PC-3 (cell line): ENCODE measurements at regions not wholly inside any gene's neighbourhood (a gene's known extent, or its start where the extent isn't known, plus 50 kb on each side); places are given as distances from the start of the nearest gene placed in this dataset.

Experiments used
- ATAC-seq: fragments of 200-7000 bp; cut with Tn5 transposase; 2 replicates; pipeline ENCODE4 v1.9.1; 2020; ENCODE audit warnings: mild to moderate bottlenecking, moderate library complexity
- BruUV-seq: library from RNA; stranded (reverse); fragments of 400-500 nt; replicated peaks from 2 replicates; lab custom pipeline; 2021; lab: Mats Ljungman, UMichigan
- CTCF ChIA-PET: fragments of 300-600 bp; sonication (Branson Sonifier 250); formaldehyde crosslinking; loops from one replicate; lab custom pipeline; 2022; ENCODE audit warnings: antibody characterized with exemption; lab: Charles Lee
- POLR2A ChIA-PET: fragments of 300-600 bp; sonication (Branson Sonifier 250); formaldehyde crosslinking; loops from one replicate; lab custom pipeline; 2022; ENCODE audit warnings: antibody characterized with exemption; ENCODE audit not compliant: unreplicated experiment; lab: Charles Lee
- DNase-seq: peaks from one replicate; pipeline ENCODE4 v3.0.0-alpha.2; 2015
- H2AFZ ChIP-seq: fragments of 300-600 bp; sonication (generic); 2 replicates; pipeline ENCODE4 v1.6.0; 2016; ENCODE audit warnings: antibody characterized with exemption, low read length
- H3F3A ChIP-seq: fragments of 300-600 bp; sonication (generic); one replicate; pipeline ENCODE4 v1.6.0; 2017; ENCODE audit warnings: antibody characterized with exemption, low read length, control low read depth, mild to moderate bottlenecking; ENCODE audit not compliant: unreplicated experiment
- H3K27ac ChIP-seq: fragments of 300-600 bp; sonication (generic); 2 replicates; pipeline ENCODE4 v1.5.1; 2016; ENCODE audit warnings: mild to moderate bottlenecking, low read length
- H3K27me3 ChIP-seq: fragments of 300-600 bp; sonication (generic); 2 replicates; pipeline ENCODE4 v1.6.1; 2016; ENCODE audit warnings: low read length, mixed read lengths
- H3K36me3 ChIP-seq: fragments of 300-600 bp; sonication (generic); 2 replicates; pipeline ENCODE4 v1.6.1; 2016; ENCODE audit warnings: low read depth, mixed run types, low read length, mixed read lengths
- H3K4me1 ChIP-seq: fragments of 300-600 bp; sonication (generic); 2 replicates; pipeline ENCODE4 v1.5.1; 2016; ENCODE audit warnings: low read length; ENCODE audit not compliant: insufficient read depth
- H3K4me2 ChIP-seq: fragments of 300-600 bp; sonication (generic); 2 replicates; pipeline ENCODE4 v1.6.0; 2016; ENCODE audit warnings: low read length
- H3K4me3 ChIP-seq: fragments of 300-600 bp; sonication (generic); 2 replicates; pipeline ENCODE4 v1.5.1; 2016; ENCODE audit warnings: mild to moderate bottlenecking, low read length, mixed read lengths
- H3K79me2 ChIP-seq: fragments of 300-600 bp; sonication (generic); 2 replicates; pipeline ENCODE4 v1.6.1; 2017; ENCODE audit warnings: low read length, mixed read lengths
- H3K9ac ChIP-seq: fragments of 300-600 bp; sonication (generic); 2 replicates; pipeline ENCODE4 v1.6.0; 2016; ENCODE audit warnings: mild to moderate bottlenecking, low read length
- H3K9me2 ChIP-seq: fragments of 300-600 bp; sonication (generic); replicated peaks from 2 replicates; pipeline ENCODE4 v1.6.1; 2016; ENCODE audit warnings: mixed run types, low read length, mixed read lengths
- H3K9me3 ChIP-seq: fragments of 300-600 bp; sonication (generic); 2 replicates; pipeline ENCODE4 v1.6.1; 2016; ENCODE audit warnings: low read length, mixed read lengths
- H4K20me1 ChIP-seq: fragments of 300-600 bp; sonication (generic); 2 replicates; pipeline ENCODE4 v1.6.1; 2016; ENCODE audit warnings: low read length, mixed read lengths
- CTCF ChIP-seq: fragments of 300-600 bp; sonication (generic); conservative IDR thresholded peaks from 2 replicates; pipeline ENCODE4 v1.5.1; 2017; ENCODE audit warnings: antibody characterized with exemption, low read depth, mild to moderate bottlenecking, low read length
- EZH2 ChIP-seq: fragments of 300-600 bp; sonication (generic); IDR thresholded peaks from one replicate; pipeline ENCODE4 v1.6.1; 2017; ENCODE audit warnings: antibody characterized with exemption, mild to moderate bottlenecking, low read length; ENCODE audit not compliant: unreplicated experiment
- EZH2phosphoT487 ChIP-seq: fragments of 300-600 bp; sonication (generic); IDR thresholded peaks from 2 replicates; pipeline ENCODE4 v1.6.1; 2018; ENCODE audit warnings: mild to moderate bottlenecking, antibody characterized with exemption, low read length, borderline replicate concordance
- intact Hi-C: fragments of 100-400 bp; cut with micrococcal nuclease; formaldehyde crosslinking; loops from 2 replicates; pipeline ENCODE4 v1.9.0; 2023

GRCh38 chr19:31000913-31001312 is 348.3 kb downstream of the TSHZ3 start:
- TF ChIP-seq EZH2phosphoT487 (no peak), EZH2 (no peak), CTCF (no peak)

GRCh38 chr19:30999726-31000125 is 349.5 kb downstream of the TSHZ3 start:
- H3K4me2 ChIP-seq: no peak overlapping the region
- BruUV-seq: no TSS peak
- H3F3A ChIP-seq: no peaks in the 10 kb centered on the region
- intact Hi-C loops: no loop called here
- H3K9ac ChIP-seq: no peak overlapping the region
- CTCF ChIA-PET: no interaction called here
- no peaks in the 10 kb centered on the region for H3K9me2 ChIP-seq
- DNase-seq (no peak), ATAC-seq (no peak)
- no peaks in the 10 kb centered on the region for H3K27me3 ChIP-seq
- H4K20me1 ChIP-seq: no peaks in the 10 kb centered on the region
- H3K79me2 ChIP-seq: no peaks in the 10 kb centered on the region
- POLR2A ChIA-PET: no interaction called here
- no peaks in the 10 kb centered on the region for H3K9me3 ChIP-seq
- H2AFZ ChIP-seq: no peak overlapping the region
- no peaks in the 10 kb centered on the region for H3K36me3 ChIP-seq
- no peak overlapping the region for H3K27ac ChIP-seq
- no peak overlapping the region for H3K4me3 ChIP-seq
- TF ChIP-seq CTCF (no peak), EZH2phosphoT487 (no peak), EZH2 (no peak)
- no peaks in the 10 kb centered on the region for H3K4me1 ChIP-seq

More at GRCh38 chr19:31000913-31001312, 348.3 kb downstream of the TSHZ3 start:
- Histone ChIP-seq H3K4me3 (no peak overlapping the region), H2AFZ (no peak overlapping the region), H3K9ac (no peak overlapping the region), H3K27ac (no peak overlapping the region), H3K9me3 (no peaks in the 10 kb centered on the region), H3K9me2 (no peaks in the 10 kb centered on the region), H3K4me2 (no peak overlapping the region), H3F3A (no peaks in the 10 kb centered on the region), H4K20me1 (no peaks in the 10 kb centered on the region), H3K4me1 (no peaks in the 10 kb centered on the region), H3K79me2 (no peaks in the 10 kb centered on the region), H3K36me3 (no peaks in the 10 kb centered on the region), H3K27me3 (no peaks in the 10 kb centered on the region)
- no peak for ATAC-seq
- intact Hi-C loops: no loop called here
- POLR2A ChIA-PET: no interaction called here
- CTCF ChIA-PET: no interaction called here
- no peak for DNase-seq
- BruUV-seq: no TSS peak

DNA sequence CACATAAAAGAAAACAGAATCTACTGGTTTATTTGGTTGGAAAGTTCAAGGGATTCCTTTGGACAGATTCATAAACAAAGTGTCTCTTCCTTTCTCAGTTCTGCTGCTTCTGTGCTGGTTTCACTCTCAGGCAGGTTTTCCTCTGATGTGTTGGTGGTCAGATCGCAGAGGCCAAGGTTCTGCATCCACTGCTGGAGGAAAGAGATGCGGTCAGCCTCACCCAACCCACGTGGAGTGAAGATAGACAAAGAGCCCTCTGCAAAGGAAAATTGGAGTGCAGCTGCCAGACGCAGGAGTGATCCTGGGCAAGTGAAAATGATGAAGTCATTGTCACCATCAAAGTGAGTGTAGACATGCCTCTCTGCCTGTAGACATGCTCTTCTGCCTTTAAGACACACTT is 352.0 kb downstream of the TSHZ3 start:
- H3K36me3 ChIP-seq: no peaks in the 10 kb centered on the region
- BruUV-seq: no TSS peak
- CTCF ChIA-PET: no interaction called here
- no peaks in the 10 kb centered on the region for H4K20me1 ChIP-seq
- ATAC-seq: no peak
- TF ChIP-seq EZH2: no peak
- TF ChIP-seq EZH2phosphoT487: no peak
- no peak for TF ChIP-seq CTCF
- no peak overlapping the region for H2AFZ ChIP-seq
- H3F3A ChIP-seq: no peaks in the 10 kb centered on the region
- POLR2A ChIA-PET: no interaction called here
- no peak overlapping the region for H3K9ac ChIP-seq
- H3K79me2 ChIP-seq: no peaks in the 10 kb centered on the region
- no peaks in the 10 kb centered on the region for H3K27me3 ChIP-seq
- H3K4me2 ChIP-seq: no peak overlapping the region
- DNase-seq: no peak
- intact Hi-C loops: no loop called here
- H3K9me3 ChIP-seq: no peaks in the 10 kb centered on the region
- no peak overlapping the region for H3K4me3 ChIP-seq
- H3K27ac ChIP-seq: no peak overlapping the region
- H3K4me1 ChIP-seq: no peaks in the 10 kb centered on the region
- H3K9me2 ChIP-seq: no peaks in the 10 kb centered on the region
